HL-60 (cell line): ENCODE measurements at regions not wholly inside any gene's neighbourhood (a gene's known extent, or its start where the extent isn't known, plus 50 kb on each side); places are given as distances from the start of the nearest gene placed in this dataset.

ENCODE experiments used
- CTCF ChIP-seq: IDR thresholded peaks from one replicate; pipeline ENCODE4 v1.5.1; 2011; ENCODE audit warnings: low read length, control low read depth, inconsistent platforms; ENCODE audit not compliant: insufficient read depth
- POLR2AphosphoS5 ChIP-seq: IDR thresholded peaks from 2 replicates; pipeline ENCODE4 v1.6.1; 2012; ENCODE audit warnings: low read depth

- no peak for TF ChIP-seq CTCF
- TF ChIP-seq POLR2AphosphoS5 = no peak
Observed at GRCh38 chr2:137800386-137800785, 163.9 kb upstream of the HNMT start.
